B cell (primary cell): ENCODE measurements at regions not wholly inside any gene's neighbourhood (a gene's known extent, or its start where the extent isn't known, plus 50 kb on each side); places are given as distances from the start of the nearest gene placed in this dataset.

Experiments
- ATAC-seq: fragments of 200-7000 bp; cut with Tn5 transposase; one replicate; pipeline ENCODE4 v1.10.0; 2021; ENCODE audit warnings: low read depth, mild to moderate bottlenecking, moderate number of reproducible peaks, moderate library complexity
- CTCF ChIA-PET: fragments of 350-600 bp; sonication (Branson Sonifier 250); formaldehyde crosslinking; loops from one replicate; lab custom pipeline; 2021; ENCODE audit warnings: antibody characterized with exemption, inconsistent platforms; lab: Charles Lee
- POLR2A ChIA-PET: fragments of 350-600 bp; sonication (Branson Sonifier 250); formaldehyde crosslinking; loops from one replicate; lab custom pipeline; 2021; ENCODE audit warnings: antibody characterized with exemption; lab: Charles Lee
- DNase-seq: peaks from one replicate; pipeline ENCODE4 v3.0.0; 2013
- H2AFZ ChIP-seq: 2 replicates; pipeline ENCODE4 v1.6.1; 2012; ENCODE audit warnings: mild to moderate bottlenecking, low read depth, low read length; ENCODE audit not compliant: insufficient read depth, poor library complexity, severe bottlenecking
- H3K27ac ChIP-seq, 2 donors: 1 replicate in 1 of 2; 2 replicates in 1 of 2; pipeline ENCODE4 v1.5.1; 2012 to 2013; ENCODE audit warnings: low read length in 2 of 2, mild to moderate bottlenecking in 2 of 2, moderate library complexity in 1 of 2
- H3K27me3 ChIP-seq, 4 experiments: fragments of 200-600 bp in 1 of 4; sonication (generic) in 1 of 4; replicated peaks in 1 of 4; 1 replicate in 2 of 4; 2 replicates in 2 of 4; pipeline versions ENCODE4 v1.6.1 to v1.7.0; 2013 to 2016; ENCODE audit warnings: low read length in 3 of 4, mild to moderate bottlenecking in 2 of 4, mixed read lengths in 1 of 4, moderate library complexity in 1 of 4; ENCODE audit not compliant: insufficient read depth in 4 of 4, control insufficient read depth in 3 of 4; ENCODE audit errors: control extremely low read depth in 1 of 4
- H3K36me3 ChIP-seq, 2 experiments: replicated peaks in 1 of 2; 1 replicate in 1 of 2; 2 replicates in 1 of 2; pipeline versions ENCODE4 v1.6.1 to v1.7.1; 2013; ENCODE audit warnings: low read length in 1 of 2; ENCODE audit not compliant: insufficient read depth in 2 of 2, control insufficient read depth in 1 of 2; ENCODE audit errors: control extremely low read depth in 1 of 2, extremely low read depth in 1 of 2
- H3K4me1 ChIP-seq, 2 donors: fragments of 200-600 bp in 1 of 2; sonication (generic) in 1 of 2; 1 replicate in 1 of 2; 2 replicates in 1 of 2; pipeline versions ENCODE4 v1.5.1 to v1.6.1; 2013 to 2017; ENCODE audit warnings: low read length in 2 of 2; ENCODE audit not compliant: control insufficient read depth in 2 of 2, insufficient read depth in 2 of 2
- H3K4me2 ChIP-seq: replicated peaks from 2 replicates; pipeline ENCODE3; 2012; ENCODE audit warnings: mild to moderate bottlenecking, low read depth, low read length; ENCODE audit not compliant: poor library complexity, severe bottlenecking
- H3K4me3 ChIP-seq, 5 experiments: fragments of 200-600 bp in 1 of 5; sonication (generic) in 1 of 5; 1 replicate in 3 of 5; 2 replicates in 2 of 5; pipeline versions ENCODE4 v1.5.1 to v1.7.0; 2011 to 2016; ENCODE audit warnings: low read length in 4 of 5, mild to moderate bottlenecking in 4 of 5, low read depth in 2 of 5, control low read depth in 1 of 5, moderate library complexity in 1 of 5; ENCODE audit not compliant: insufficient read depth in 1 of 5; ENCODE audit errors: control extremely low read depth in 1 of 5, extremely low read depth in 1 of 5
- H3K79me2 ChIP-seq: fragments of 200-600 bp; sonication (generic); one replicate; pipeline ENCODE4 v1.6.0; 2016; ENCODE audit warnings: low read length; ENCODE audit not compliant: control insufficient read depth, insufficient read depth
- H3K9ac ChIP-seq: fragments of 200-600 bp; sonication (generic); 2 replicates; pipeline ENCODE4 v1.6.1; 2017; ENCODE audit warnings: mild to moderate bottlenecking, low read length, moderate library complexity
- H3K9me3 ChIP-seq, 3 donors: one replicate each; pipeline versions ENCODE4 v1.6.1 to v1.7.1; 2013; ENCODE audit warnings: low read length in 2 of 3; ENCODE audit not compliant: control insufficient read depth in 2 of 3, insufficient read depth in 1 of 3; ENCODE audit errors: control extremely low read depth in 1 of 3
- H4K20me1 ChIP-seq: 2 replicates; pipeline ENCODE4 v1.6.0; 2012; ENCODE audit warnings: mild to moderate bottlenecking, low read length; ENCODE audit not compliant: insufficient read depth, control insufficient read depth, poor library complexity, severe bottlenecking
- H3K27ac Mint-ChIP-seq: one replicate; pipeline ENCODE4 v1.8.0; 2021; ENCODE audit warnings: mixed read lengths
- H3K27me3 Mint-ChIP-seq: one replicate; pipeline ENCODE4 v1.8.0; 2021; ENCODE audit warnings: mixed read lengths
- H3K4me1 Mint-ChIP-seq: one replicate; pipeline ENCODE4 v1.8.0; 2021; ENCODE audit warnings: mixed read lengths
- H3K4me3 Mint-ChIP-seq: one replicate; pipeline ENCODE4 v1.8.0; 2021; ENCODE audit warnings: mixed read lengths
- H3K9me3 Mint-ChIP-seq: one replicate; pipeline ENCODE4 v1.8.0; 2022; ENCODE audit warnings: mixed read lengths; ENCODE audit not compliant: insufficient read depth
- EZH2 ChIP-seq: IDR thresholded peaks from 2 replicates; pipeline ENCODE4 v1.6.1; 2012; ENCODE audit warnings: borderline replicate concordance, low read depth, mild to moderate bottlenecking, moderate library complexity, low read length; ENCODE audit not compliant: insufficient read depth, poor library complexity, severe bottlenecking
- WGBS: methylation state at CpG from one replicate; pipeline ENCODE4 v1.1.5; 2013; ENCODE audit warnings: missing lambda C conversion rate; ENCODE audit not compliant: insufficient coverage; 5-methylcytosine and 5-hydroxymethylcytosine counted together
- intact Hi-C: fragments of 100-400 bp; cut with micrococcal nuclease; formaldehyde crosslinking; loops from one replicate; pipeline ENCODE4 v1.10.0; 2022
- TF ChIP-seq, protein P1 (sequence below): fragments of 200-600 bp; IDR thresholded peaks from one replicate; pipeline ENCODE4 v1.8.0; 2022; ENCODE audit warnings: antibody characterized with exemption, mild to moderate bottlenecking

DNA sequence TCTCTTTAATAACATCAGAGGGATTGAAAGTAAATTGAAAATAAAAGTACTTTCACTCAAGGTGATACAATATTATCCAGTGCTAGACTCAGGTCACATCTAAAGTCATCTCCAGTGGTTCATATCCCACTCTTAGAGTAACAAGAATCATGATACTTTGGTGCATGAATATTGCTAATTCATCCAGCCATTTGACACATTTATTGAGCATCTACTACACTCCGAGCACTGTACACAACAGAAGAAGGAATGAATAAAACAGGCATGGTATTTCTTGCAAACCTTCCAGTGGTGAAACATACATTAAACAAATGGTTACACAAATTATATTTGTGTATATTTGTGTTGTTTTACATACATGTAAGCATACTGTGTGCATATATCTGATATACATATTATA is 116.0 kb upstream of the TMCC3 start:
- TF ChIP-seq, protein P1, sequence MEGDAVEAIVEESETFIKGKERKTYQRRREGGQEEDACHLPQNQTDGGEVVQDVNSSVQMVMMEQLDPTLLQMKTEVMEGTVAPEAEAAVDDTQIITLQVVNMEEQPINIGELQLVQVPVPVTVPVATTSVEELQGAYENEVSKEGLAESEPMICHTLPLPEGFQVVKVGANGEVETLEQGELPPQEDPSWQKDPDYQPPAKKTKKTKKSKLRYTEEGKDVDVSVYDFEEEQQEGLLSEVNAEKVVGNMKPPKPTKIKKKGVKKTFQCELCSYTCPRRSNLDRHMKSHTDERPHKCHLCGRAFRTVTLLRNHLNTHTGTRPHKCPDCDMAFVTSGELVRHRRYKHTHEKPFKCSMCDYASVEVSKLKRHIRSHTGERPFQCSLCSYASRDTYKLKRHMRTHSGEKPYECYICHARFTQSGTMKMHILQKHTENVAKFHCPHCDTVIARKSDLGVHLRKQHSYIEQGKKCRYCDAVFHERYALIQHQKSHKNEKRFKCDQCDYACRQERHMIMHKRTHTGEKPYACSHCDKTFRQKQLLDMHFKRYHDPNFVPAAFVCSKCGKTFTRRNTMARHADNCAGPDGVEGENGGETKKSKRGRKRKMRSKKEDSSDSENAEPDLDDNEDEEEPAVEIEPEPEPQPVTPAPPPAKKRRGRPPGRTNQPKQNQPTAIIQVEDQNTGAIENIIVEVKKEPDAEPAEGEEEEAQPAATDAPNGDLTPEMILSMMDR: no peak
- TF ChIP-seq EZH2: no peak
- H3K27me3 Mint-ChIP-seq: no peaks in the 10 kb centered on the region
- Histone ChIP-seq H2AFZ (no peak overlapping the region), H3K36me3 (no peaks in the 10 kb centered on the region), H3K9ac (no peak overlapping the region), H3K4me2 (no peak overlapping the region), H3K79me2 (peaks cover 35% of the 10 kb centered on the region), H3K4me1 (peaks cover 65 to 72% of the 10 kb centered on the region in 2 donors), H3K9me3 (peaks cover 0 to 1% (median 0%) of the 10 kb centered on the region in 3 donors), H3K27ac (no peak overlapping the region), H4K20me1 (peaks cover 35% of the 10 kb centered on the region), H3K27me3 (no peaks in the 10 kb centered on the region), H3K4me3 (no peak overlapping the region)
- POLR2A ChIA-PET: no interaction called here
- DNase-seq (no peak), ATAC-seq (no peak)
- H3K27ac Mint-ChIP-seq: peak overlapping the region; percentile 64
- intact Hi-C loops: loop anchor here (5.0 to 10.0 kb wide), 2 partner anchors 236 to 622 kb away; partner anchors contain the start of genes NDUFA12 and PLXNC1
- no peaks in the 10 kb centered on the region for H3K9me3 Mint-ChIP-seq
- H3K4me1 Mint-ChIP-seq: peaks cover 78% of the 10 kb centered on the region
- peak overlapping the region; percentile 48 for H3K4me3 Mint-ChIP-seq
- no CpG with 5 or more reads among the region's 1 CpG for WGBS
- CTCF ChIA-PET: no interaction called here

DNA sequence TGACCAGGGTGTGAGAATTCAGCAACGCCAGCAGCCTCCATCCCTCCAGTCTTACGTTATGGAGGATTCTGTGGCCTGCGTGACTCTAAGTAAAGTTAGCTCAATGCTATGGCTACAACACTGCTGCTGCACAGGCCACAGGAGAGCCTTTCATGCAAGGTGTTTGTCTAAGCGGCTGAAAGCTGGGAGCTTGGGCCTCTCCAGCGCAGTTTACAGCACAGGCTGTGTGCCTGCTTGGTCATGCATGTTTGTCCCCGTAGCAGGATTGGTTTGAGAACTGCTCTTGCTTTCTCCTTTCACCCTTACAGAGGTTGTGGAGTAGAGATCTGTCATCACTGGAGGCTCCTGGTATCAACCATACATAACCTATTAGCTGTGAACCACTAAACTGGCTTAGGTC is 113.1 kb upstream of the TMCC3 start:
- Histone ChIP-seq H3K9ac (no peak overlapping the region), H2AFZ (no peak overlapping the region), H3K79me2 (peaks cover 53% of the 10 kb centered on the region), H3K4me3 (no peak overlapping the region), H3K4me2 (no peak overlapping the region), H4K20me1 (peaks cover 30% of the 10 kb centered on the region), H3K9me3 (peaks cover 0 to 2% (median 0%) of the 10 kb centered on the region in 3 donors), H3K36me3 (no peaks in the 10 kb centered on the region), H3K4me1 (peaks cover 45 to 49% of the 10 kb centered on the region in 2 donors), H3K27me3 (no peaks in the 10 kb centered on the region), H3K27ac (no peak overlapping the region)
- ATAC-seq (no peak), DNase-seq (no peak)
- TF ChIP-seq EZH2: no peak
- TF ChIP-seq, protein P1: no peak
- Mint-ChIP-seq H3K4me3 (peak overlapping the region; percentile 38), H3K27ac (no peak overlapping the region), H3K27me3 (no peaks in the 10 kb centered on the region), H3K9me3 (no peaks in the 10 kb centered on the region), H3K4me1 (peaks cover 54% of the 10 kb centered on the region)
- 94% methylated on average over 3 of the region's 6 CpGs for WGBS
- ChIA-PET CTCF (interaction anchor here (0.9 to 3.3 kb wide), 11 partner anchors 9 to 329 kb away, joined by 3 to 18 read pairs (median 4); no protein-coding TSS in a partner anchor), POLR2A (interaction anchor here (1.4 kb wide), 1 partner anchor 42 kb away, joined by 3 read pairs; no protein-coding TSS in a partner anchor)
- intact Hi-C loops: loop anchor here (5.0 to 10.0 kb wide), 2 partner anchors 51 to 619 kb away; partner anchors contain the start of gene PLXNC1
